ENCODE measurements at regions not wholly inside any gene's neighbourhood (a gene's known extent, or its start where the extent isn't known, plus 50 kb on each side); places are given as distances from the start of the nearest gene placed in this dataset.

GRCh38 chr14:55772486-55772885, 192.5 kb downstream of the KTN1 start:
- H3K27ac Mint-ChIP-seq (ENCODE audit: unreplicated experiment), result no peak overlapping the region
- H3K4me3 Mint-ChIP-seq, result no peak overlapping the region
- no peaks in the 10 kb centered on the region for H3K4me1 Mint-ChIP-seq
- H3K9me3 Mint-ChIP-seq, result peaks cover 7% of the 10 kb centered on the region
- H3K27me3 Mint-ChIP-seq (ENCODE audit: low read depth), result no peaks in the 10 kb centered on the region
- no peak for DNase-seq (ENCODE audit: low read depth, low spot score)
- no peaks in the 10 kb centered on the region for H3K36me3 Mint-ChIP-seq (ENCODE audit: low read depth)
- no peak for TF ChIP-seq CTCF (conservative IDR thresholded peaks at IDR 0.05)

GRCh38 chr14:55773312-55773711, 193.3 kb downstream of the KTN1 start:
- Mint-ChIP-seq H3K27me3 (ENCODE audit: low read depth) (no peaks in the 10 kb centered on the region), H3K36me3 (ENCODE audit: low read depth) (no peaks in the 10 kb centered on the region), H3K27ac (ENCODE audit: unreplicated experiment) (no peak overlapping the region), H3K4me1 (no peaks in the 10 kb centered on the region), H3K9me3 (peaks cover 1% of the 10 kb centered on the region), H3K4me3 (no peak overlapping the region)
- DNase-seq (ENCODE audit: low read depth, low spot score), result no peak
- no peak for TF ChIP-seq CTCF (conservative IDR thresholded peaks at IDR 0.05)

GRCh38 chr14:55773984-55774545, 194.1 kb downstream of the KTN1 start:
- Mint-ChIP-seq H3K4me3 (no peak overlapping the region), H3K27me3 (ENCODE audit: low read depth) (no peaks in the 10 kb centered on the region), H3K4me1 (no peaks in the 10 kb centered on the region), H3K36me3 (ENCODE audit: low read depth) (no peaks in the 10 kb centered on the region), H3K9me3 (no peaks in the 10 kb centered on the region), H3K27ac (ENCODE audit: unreplicated experiment) (no peak overlapping the region)
- no peak for TF ChIP-seq CTCF (conservative IDR thresholded peaks at IDR 0.05)
- DNase-seq (ENCODE audit: low read depth, low spot score), result no peak

GRCh38 chr14:55777877-55778276, 197.9 kb downstream of the KTN1 start:
- Mint-ChIP-seq H3K4me1 (no peaks in the 10 kb centered on the region), H3K36me3 (ENCODE audit: low read depth) (no peaks in the 10 kb centered on the region), H3K4me3 (no peak overlapping the region), H3K27ac (ENCODE audit: unreplicated experiment) (no peak overlapping the region), H3K9me3 (no peaks in the 10 kb centered on the region), H3K27me3 (ENCODE audit: low read depth) (no peaks in the 10 kb centered on the region)
- DNase-seq (ENCODE audit: low read depth, low spot score), result no peak
- no peak for TF ChIP-seq CTCF (conservative IDR thresholded peaks at IDR 0.05)

GRCh38 chr14:55780156-55780946, 200.3 kb downstream of the KTN1 start:
- no peak for DNase-seq (ENCODE audit: low read depth, low spot score)

More at GRCh38 chr14:55780156-55780946, 200.3 kb downstream of the KTN1 start:
- no peaks in the 10 kb centered on the region for H3K36me3 Mint-ChIP-seq (ENCODE audit: low read depth)
- no peak overlapping the region for H3K27ac Mint-ChIP-seq (ENCODE audit: unreplicated experiment)
- H3K27me3 Mint-ChIP-seq (ENCODE audit: low read depth), result no peaks in the 10 kb centered on the region
- peaks cover 5% of the 10 kb centered on the region for H3K9me3 Mint-ChIP-seq
- no peak for TF ChIP-seq CTCF (conservative IDR thresholded peaks at IDR 0.05)
- H3K4me1 Mint-ChIP-seq, result no peaks in the 10 kb centered on the region
- no peak overlapping the region for H3K4me3 Mint-ChIP-seq
